ENCODE measurements at regions not wholly inside any gene's neighbourhood (a gene's known extent, or its start where the extent isn't known, plus 50 kb on each side); places are given as distances from the start of the nearest gene placed in this dataset.
"Not testable (repeated sequence)": the region's sequence is repeated elsewhere in the genome, so short reads cannot be mapped to it uniquely, and the experiment has no call there.

- no peak for DNase-seq
Observed at GRCh38 chr19:30066781-30067759, 125.0 kb downstream of the URI1 start.

GRCh38 chr19:30067956-30068506 is 126.0 kb downstream of the URI1 start:
- DNase-seq = not testable (repeated sequence)

- no peak for DNase-seq
Observed at GRCh38 chr19:30068528-30069395, 126.7 kb downstream of the URI1 start.

GRCh38 chr19:30069535-30070197 is 127.6 kb downstream of the URI1 start:
- no peak for DNase-seq

GRCh38 chr19:30070198-30070967 is 128.3 kb downstream of the URI1 start:
- no peak for DNase-seq

GRCh38 chr19:30070968-30071632 is 129.1 kb downstream of the URI1 start:
- peak in 1 of 2 experiments; percentile 38 for DNase-seq

GRCh38 chr19:30071871-30072270 is 129.8 kb downstream of the URI1 start:
- no peak for DNase-seq

- no peak for DNase-seq
Observed at GRCh38 chr19:30073152-30074000, 131.3 kb downstream of the URI1 start.

GRCh38 chr19:30074096-30074495 is 132.1 kb downstream of the URI1 start:
- no peak for DNase-seq

GRCh38 chr19:30074741-30075715 is 133.0 kb downstream of the URI1 start:
- no peak for DNase-seq

GRCh38 chr19:30076101-30076551 is 134.1 kb downstream of the URI1 start:
- DNase-seq = no peak

GRCh38 chr19:30076751-30077670 is 135.0 kb downstream of the URI1 start:
- no peak for DNase-seq

- DNase-seq = no peak
Observed at GRCh38 chr19:30077851-30078355, 135.9 kb downstream of the URI1 start.

- DNase-seq = no peak
Observed at GRCh38 chr19:30078381-30078910, 136.4 kb downstream of the URI1 start.

- DNase-seq = no peak
Observed at GRCh38 chr19:30079200-30079599, 137.2 kb downstream of the URI1 start.

GRCh38 chr19:30082168-30082567 is 140.1 kb downstream of the URI1 start:
- DNase-seq = no peak

GRCh38 chr19:30082611-30083010 is 140.6 kb downstream of the URI1 start:
- DNase-seq = no peak

Data from cerebellar nuclear complex (tissue), 1 donor.